Endothelial cell of umbilical vein (primary cell): ENCODE measurements at regions not wholly inside any gene's neighbourhood (a gene's known extent, or its start where the extent isn't known, plus 50 kb on each side); places are given as distances from the start of the nearest gene placed in this dataset.

ENCODE experiments used
- BruUV-seq: library from RNA; stranded (reverse); fragments of 400-500 nt; replicated peaks from 2 replicates; lab custom pipeline; 2021; lab: Mats Ljungman, UMichigan
- CTCF ChIA-PET: fragments of 300-600, 350-600 bp; sonication (Branson Sonifier 250); formaldehyde crosslinking; loops from one replicate; lab custom pipeline; 2021; ENCODE audit warnings: antibody characterized with exemption, inconsistent platforms; lab: Charles Lee
- POLR2A ChIA-PET: fragments of 300-600, 350-600 bp; sonication (Branson Sonifier 250); formaldehyde crosslinking; loops from one replicate; lab custom pipeline; 2021; ENCODE audit warnings: antibody characterized with exemption, inconsistent platforms; lab: Charles Lee
- DNase-seq: peaks from one replicate; pipeline ENCODE4 v3.0.0-alpha.2; 2011; ENCODE audit warnings: low read depth, low spot score
- FAIRE-seq: peaks from 2 replicates; lab custom pipeline; 2011; peaks lifted over from hg19 to GRCh38; lab: Jason Lieb, UNC
- H2AFZ ChIP-seq: 2 replicates; pipeline ENCODE4 v1.6.0; 2012; ENCODE audit warnings: low read depth, low read length, control low read depth, inconsistent platforms
- H3K27ac ChIP-seq: 2 replicates; pipeline ENCODE4 v1.5.1; 2011; ENCODE audit warnings: low read depth, mild to moderate bottlenecking, control low read depth, low read length, moderate library complexity; ENCODE audit not compliant: insufficient read depth
- H3K27me3 ChIP-seq, 2 experiments: 2 replicates each; pipeline versions ENCODE4 v1.6.0 to v1.6.1; 2011; ENCODE audit warnings: low read length in 2 of 2, mixed read lengths in 1 of 2; ENCODE audit not compliant: control insufficient read depth in 2 of 2, insufficient read depth in 2 of 2
- H3K36me3 ChIP-seq, 2 experiments: 2 replicates in 1 of 2; 3 replicates in 1 of 2; pipeline ENCODE4 v1.5.1; 2011; ENCODE audit warnings: low read length in 2 of 2, mild to moderate bottlenecking in 1 of 2, moderate library complexity in 1 of 2; ENCODE audit not compliant: control insufficient read depth in 2 of 2, insufficient read depth in 2 of 2; ENCODE audit errors: extremely low read depth in 1 of 2
- H3K4me1 ChIP-seq: 3 replicates; pipeline ENCODE4 v1.5.1; 2011; ENCODE audit warnings: mild to moderate bottlenecking, low read length; ENCODE audit not compliant: control insufficient read depth, insufficient read depth; ENCODE audit errors: extremely low read depth
- H3K4me2 ChIP-seq: 2 replicates; pipeline ENCODE4 v1.6.1; 2011; ENCODE audit warnings: low read length, control low read depth, mixed read lengths; ENCODE audit not compliant: insufficient read depth
- H3K4me3 ChIP-seq, 3 experiments: fragments of 200-600 bp in 1 of 3; sonication (generic), shearing (Covaris generic) in 1 of 3; replicated peaks in 1 of 3; 2 replicates each; pipeline ENCODE4 v1.5.1; 2011 to 2016; ENCODE audit warnings: control low read depth in 3 of 3, low read length in 3 of 3, mild to moderate bottlenecking in 2 of 3, inconsistent platforms in 1 of 3, low read depth in 1 of 3, moderate library complexity in 1 of 3; ENCODE audit not compliant: insufficient read depth in 1 of 3
- H3K79me2 ChIP-seq: 2 replicates; pipeline ENCODE4 v1.6.0; 2012; ENCODE audit warnings: low read length, inconsistent platforms; ENCODE audit not compliant: control insufficient read depth, insufficient read depth
- H3K9ac ChIP-seq: replicated peaks from 2 replicates; pipeline ENCODE3; 2011; ENCODE audit warnings: low read length, control low read depth; ENCODE audit not compliant: insufficient read depth; ENCODE audit errors: extremely low read depth
- H3K9me1 ChIP-seq: replicated peaks from 3 replicates; pipeline ENCODE4 v1.6.0; 2011; ENCODE audit warnings: mild to moderate bottlenecking, low read length; ENCODE audit not compliant: control insufficient read depth, insufficient read depth; ENCODE audit errors: extremely low read depth
- H3K9me3 ChIP-seq: replicated peaks from 2 replicates; pipeline ENCODE4 v1.5.1; 2012; ENCODE audit warnings: low read length, inconsistent platforms; ENCODE audit not compliant: control insufficient read depth, insufficient read depth
- H4K20me1 ChIP-seq: replicated peaks from 2 replicates; pipeline ENCODE3; 2011; ENCODE audit warnings: mild to moderate bottlenecking, low read length; ENCODE audit not compliant: control insufficient read depth, insufficient read depth; ENCODE audit errors: extremely low read depth
- EZH2 ChIP-seq: IDR thresholded peaks from 2 replicates; pipeline ENCODE4 v1.6.1; 2012; ENCODE audit warnings: borderline replicate concordance, low read depth, mild to moderate bottlenecking, moderate library complexity, low read length, inconsistent platforms; ENCODE audit not compliant: severe bottlenecking
- FOS ChIP-seq: IDR thresholded peaks from 2 replicates; pipeline ENCODE4 v1.6.1; 2011; ENCODE audit warnings: mild to moderate bottlenecking, low read length, moderate library complexity, borderline replicate concordance; ENCODE audit not compliant: insufficient read depth
- GATA2 ChIP-seq: IDR thresholded peaks from 2 replicates; pipeline ENCODE4 v1.7.0; 2011; ENCODE audit warnings: low read depth, mild to moderate bottlenecking, moderate library complexity, mixed read lengths, low read length; ENCODE audit not compliant: insufficient read length, insufficient read depth
- JUN ChIP-seq: IDR thresholded peaks from 2 replicates; pipeline ENCODE4 v1.6.1; 2011; ENCODE audit warnings: borderline replicate concordance, low read depth; ENCODE audit not compliant: insufficient read length, insufficient read depth
- MYC ChIP-seq: IDR thresholded peaks from one replicate; pipeline ENCODE4 v1.6.1; 2011; ENCODE audit warnings: mild to moderate bottlenecking, low read depth, low read length
- POLR2A ChIP-seq: IDR thresholded peaks from 2 replicates; pipeline ENCODE4 v1.6.1; 2012; ENCODE audit warnings: low read depth, mild to moderate bottlenecking, control low read depth, low read length
- POLR2AphosphoS5 ChIP-seq: IDR thresholded peaks from 2 replicates; pipeline ENCODE4 v1.6.1; 2012; ENCODE audit warnings: low read depth, mild to moderate bottlenecking, control low read depth, low read length, moderate library complexity; ENCODE audit not compliant: insufficient read depth
- dilution Hi-C: fragments of 300-500 bp; cut with MboI; formaldehyde crosslinking; loops from one replicate; pipeline ENCODE4 v1.15.0; 2019; ENCODE audit warnings: low sequenced_read_pairs; ENCODE audit not compliant: extremely low pct_ligation_motif_present
- intact Hi-C: fragments of 100-400 bp; cut with micrococcal nuclease; formaldehyde crosslinking; loops from one replicate; pipeline ENCODE4 v1.10.0; 2022
- TF ChIP-seq, protein P1 (sequence below): IDR thresholded peaks from 2 replicates; pipeline ENCODE4 v1.6.1; 2011; ENCODE audit not compliant: insufficient read depth, insufficient read length
- TF ChIP-seq, protein P2 (sequence below), 2 donors: IDR thresholded peaks; 1 replicate in 1 of 2; 2 replicates in 1 of 2; pipeline ENCODE4 v1.5.1; 2011; ENCODE audit warnings: low read length in 2 of 2, mild to moderate bottlenecking in 2 of 2, moderate library complexity in 2 of 2, control low read depth in 1 of 2, inconsistent platforms in 1 of 2, low read depth in 1 of 2; ENCODE audit not compliant: insufficient read depth in 1 of 2; ENCODE audit errors: extremely low read depth in 1 of 2

DNA sequence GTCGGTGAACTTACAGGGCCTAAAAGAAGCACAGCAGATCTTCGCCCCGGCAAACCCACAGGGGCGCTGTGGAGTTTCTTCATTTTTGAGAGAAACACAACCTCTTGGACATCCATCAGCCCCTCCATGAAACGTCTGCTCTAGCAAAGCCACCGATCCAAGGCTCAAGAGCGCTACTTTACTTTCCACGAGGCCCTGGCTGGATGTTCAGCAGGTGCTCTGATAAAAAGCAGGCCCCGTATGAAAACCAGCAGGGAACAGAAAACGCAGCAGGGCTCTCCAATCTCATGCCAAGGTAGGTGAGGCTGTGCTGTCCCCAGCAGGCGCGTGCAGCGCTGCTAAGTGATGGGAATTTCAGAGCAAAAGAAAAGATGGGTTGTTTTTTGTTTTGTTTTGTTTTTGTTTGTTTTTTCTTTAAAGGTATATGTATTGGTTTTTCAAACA lies 86.7 kb downstream of the IRS2 start:
- Histone ChIP-seq H3K4me2 (no peak overlapping the region), H3K9ac (no peak overlapping the region), H2AFZ (no peak overlapping the region), H4K20me1 (no peaks in the 10 kb centered on the region), H3K36me3 (no peaks in the 10 kb centered on the region), H3K27me3 (no peaks in the 10 kb centered on the region), H3K4me3 (no peak overlapping the region), H3K27ac (no peak overlapping the region), H3K9me3 (no peaks in the 10 kb centered on the region), H3K9me1 (no peaks in the 10 kb centered on the region), H3K79me2 (no peaks in the 10 kb centered on the region), H3K4me1 (no peaks in the 10 kb centered on the region)
- intact Hi-C loops (loop anchor here (2.0 kb wide), 2 partner anchors 43 to 85 kb away; no protein-coding TSS in a partner anchor), dilution Hi-C loops (no loop called here)
- no TSS peak for BruUV-seq
- POLR2A ChIA-PET: interaction anchor here (1.1 kb wide), 1 partner anchor 44 kb away, joined by 3 read pairs; no protein-coding TSS in a partner anchor
- FAIRE-seq: no peak
- CTCF ChIA-PET: no interaction called here
- no peak for DNase-seq
- no peak for TF ChIP-seq GATA2
- TF ChIP-seq, protein P1, sequence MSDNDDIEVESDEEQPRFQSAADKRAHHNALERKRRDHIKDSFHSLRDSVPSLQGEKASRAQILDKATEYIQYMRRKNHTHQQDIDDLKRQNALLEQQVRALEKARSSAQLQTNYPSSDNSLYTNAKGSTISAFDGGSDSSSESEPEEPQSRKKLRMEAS: no peak
- TF ChIP-seq MYC: no peak
- no peak for TF ChIP-seq POLR2AphosphoS5
- TF ChIP-seq, protein P2, sequence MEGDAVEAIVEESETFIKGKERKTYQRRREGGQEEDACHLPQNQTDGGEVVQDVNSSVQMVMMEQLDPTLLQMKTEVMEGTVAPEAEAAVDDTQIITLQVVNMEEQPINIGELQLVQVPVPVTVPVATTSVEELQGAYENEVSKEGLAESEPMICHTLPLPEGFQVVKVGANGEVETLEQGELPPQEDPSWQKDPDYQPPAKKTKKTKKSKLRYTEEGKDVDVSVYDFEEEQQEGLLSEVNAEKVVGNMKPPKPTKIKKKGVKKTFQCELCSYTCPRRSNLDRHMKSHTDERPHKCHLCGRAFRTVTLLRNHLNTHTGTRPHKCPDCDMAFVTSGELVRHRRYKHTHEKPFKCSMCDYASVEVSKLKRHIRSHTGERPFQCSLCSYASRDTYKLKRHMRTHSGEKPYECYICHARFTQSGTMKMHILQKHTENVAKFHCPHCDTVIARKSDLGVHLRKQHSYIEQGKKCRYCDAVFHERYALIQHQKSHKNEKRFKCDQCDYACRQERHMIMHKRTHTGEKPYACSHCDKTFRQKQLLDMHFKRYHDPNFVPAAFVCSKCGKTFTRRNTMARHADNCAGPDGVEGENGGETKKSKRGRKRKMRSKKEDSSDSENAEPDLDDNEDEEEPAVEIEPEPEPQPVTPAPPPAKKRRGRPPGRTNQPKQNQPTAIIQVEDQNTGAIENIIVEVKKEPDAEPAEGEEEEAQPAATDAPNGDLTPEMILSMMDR (IDR thresholded peaks at IDR 0.05; ENCODE audit: extremely low read depth in 1 of 2, insufficient read depth in 1 of 2, low read depth in 1 of 2, low read length in 2 of 2): no peak
- TF ChIP-seq JUN: no peak
- TF ChIP-seq EZH2: no peak
- no peak for TF ChIP-seq POLR2A
- TF ChIP-seq FOS: no peak
